PC-9 (cell line): ENCODE measurements at regions not wholly inside any gene's neighbourhood (a gene's known extent, or its start where the extent isn't known, plus 50 kb on each side); places are given as distances from the start of the nearest gene placed in this dataset.

Experiments
- EZH2 ChIP-seq: fragments of 200-600 bp; sonication (generic); IDR thresholded peaks from 2 replicates; pipeline ENCODE4 v1.8.0; 2017; ENCODE audit warnings: antibody characterized with exemption, low read depth
- TF ChIP-seq, protein P1 (sequence below): fragments of 200-600 bp; sonication (generic); conservative IDR thresholded peaks from 2 replicates; pipeline ENCODE4 v1.6.1; 2017; ENCODE audit warnings: mixed run types, antibody characterized with exemption, mild to moderate bottlenecking, moderate library complexity

DNA sequence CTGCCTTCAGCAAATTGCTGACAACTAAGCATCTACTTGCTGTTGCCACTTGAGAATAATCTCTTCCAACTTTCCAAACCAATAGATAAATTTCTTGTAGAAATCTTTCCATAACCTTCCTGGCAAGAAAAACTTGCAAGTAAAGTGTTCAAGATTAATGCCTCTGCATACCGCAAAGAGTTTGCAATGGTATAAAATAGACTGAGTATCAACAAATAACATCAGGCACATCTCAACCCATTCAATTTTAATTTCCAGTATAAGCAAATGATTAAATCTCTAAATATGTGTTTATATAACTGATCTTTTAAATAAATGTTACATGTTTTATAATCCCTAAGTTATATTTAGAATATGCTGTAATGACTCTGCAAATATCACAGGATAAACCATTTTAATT, 275.2 kb upstream of the AGA start:
- TF ChIP-seq, protein P1, sequence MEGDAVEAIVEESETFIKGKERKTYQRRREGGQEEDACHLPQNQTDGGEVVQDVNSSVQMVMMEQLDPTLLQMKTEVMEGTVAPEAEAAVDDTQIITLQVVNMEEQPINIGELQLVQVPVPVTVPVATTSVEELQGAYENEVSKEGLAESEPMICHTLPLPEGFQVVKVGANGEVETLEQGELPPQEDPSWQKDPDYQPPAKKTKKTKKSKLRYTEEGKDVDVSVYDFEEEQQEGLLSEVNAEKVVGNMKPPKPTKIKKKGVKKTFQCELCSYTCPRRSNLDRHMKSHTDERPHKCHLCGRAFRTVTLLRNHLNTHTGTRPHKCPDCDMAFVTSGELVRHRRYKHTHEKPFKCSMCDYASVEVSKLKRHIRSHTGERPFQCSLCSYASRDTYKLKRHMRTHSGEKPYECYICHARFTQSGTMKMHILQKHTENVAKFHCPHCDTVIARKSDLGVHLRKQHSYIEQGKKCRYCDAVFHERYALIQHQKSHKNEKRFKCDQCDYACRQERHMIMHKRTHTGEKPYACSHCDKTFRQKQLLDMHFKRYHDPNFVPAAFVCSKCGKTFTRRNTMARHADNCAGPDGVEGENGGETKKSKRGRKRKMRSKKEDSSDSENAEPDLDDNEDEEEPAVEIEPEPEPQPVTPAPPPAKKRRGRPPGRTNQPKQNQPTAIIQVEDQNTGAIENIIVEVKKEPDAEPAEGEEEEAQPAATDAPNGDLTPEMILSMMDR, result no peak
- TF ChIP-seq EZH2, result no peak
